Endothelial cell (in vitro differentiated cells): ENCODE measurements at regions not wholly inside any gene's neighbourhood (a gene's known extent, or its start where the extent isn't known, plus 50 kb on each side); places are given as distances from the start of the nearest gene placed in this dataset.

ENCODE experiments used
- DNase-seq: peaks from one replicate; pipeline ENCODE4 v3.0.0; 2021; ENCODE audit warnings: low spot score
- H3K27ac Mint-ChIP-seq: one replicate; pipeline ENCODE4 v1.8.0; 2021; ENCODE audit warnings: mixed read lengths, inconsistent platforms; ENCODE audit not compliant: unreplicated experiment
- H3K27me3 Mint-ChIP-seq: one replicate; pipeline ENCODE4 v1.8.0; 2021; ENCODE audit warnings: mild to moderate bottlenecking, moderate library complexity, mixed read lengths, inconsistent platforms; ENCODE audit not compliant: unreplicated experiment
- H3K36me3 Mint-ChIP-seq: one replicate; pipeline ENCODE4 v1.8.0; 2021; ENCODE audit warnings: mild to moderate bottlenecking, low read depth, mixed read lengths, inconsistent platforms; ENCODE audit not compliant: unreplicated experiment
- H3K4me1 Mint-ChIP-seq: one replicate; pipeline ENCODE4 v1.8.0; 2021; ENCODE audit warnings: mild to moderate bottlenecking, mixed read lengths, inconsistent platforms; ENCODE audit not compliant: unreplicated experiment
- H3K4me3 Mint-ChIP-seq: one replicate; pipeline ENCODE4 v1.8.0; 2021; ENCODE audit warnings: mild to moderate bottlenecking, mixed read lengths, inconsistent platforms; ENCODE audit not compliant: unreplicated experiment
- H3K9me3 Mint-ChIP-seq: one replicate; pipeline ENCODE4 v1.8.0; 2021; ENCODE audit warnings: mixed read lengths, inconsistent platforms; ENCODE audit not compliant: unreplicated experiment
- TF ChIP-seq, protein P1 (sequence below): fragments of 200-600 bp; sonication (generic); IDR thresholded peaks from one replicate; pipeline ENCODE4 v1.5.0; 2021; ENCODE audit warnings: antibody characterized with exemption; ENCODE audit not compliant: unreplicated experiment

DNA sequence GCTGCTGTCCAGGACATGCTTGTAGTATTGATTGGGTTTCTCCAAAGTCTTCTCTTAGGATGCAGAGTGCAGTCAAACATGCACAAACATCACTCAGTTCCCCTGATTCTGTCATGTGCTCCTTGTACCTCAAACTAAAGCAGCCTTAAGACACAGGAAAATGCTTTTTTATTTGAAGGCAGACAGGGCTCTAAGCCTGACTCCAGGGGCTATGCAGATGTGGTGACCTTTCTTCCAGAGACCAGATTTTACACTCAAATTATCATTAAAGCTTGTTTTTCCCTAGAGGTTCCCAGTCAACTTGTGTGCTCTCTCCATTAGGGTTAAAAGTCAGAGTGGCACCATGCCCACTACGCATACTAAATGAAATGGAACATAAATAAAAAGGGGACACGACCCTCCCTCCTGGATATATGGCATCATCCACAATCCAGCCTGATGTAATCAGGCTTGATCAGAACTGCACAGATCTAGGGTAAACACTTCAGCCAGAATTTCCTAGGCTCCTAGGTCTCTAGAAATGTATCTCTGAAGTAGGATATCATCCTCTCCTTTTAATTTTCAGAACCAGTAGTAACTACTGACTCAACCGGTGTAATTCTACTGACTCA lies 771.1 kb downstream of the NR2F1-AS1 start:
- Mint-ChIP-seq H3K27me3 (no peaks in the 10 kb centered on the region), H3K4me3 (no peak overlapping the region), H3K27ac (no peak overlapping the region), H3K4me1 (peaks cover 4% of the 10 kb centered on the region), H3K9me3 (no peaks in the 10 kb centered on the region), H3K36me3 (no peaks in the 10 kb centered on the region)
- TF ChIP-seq, protein P1, sequence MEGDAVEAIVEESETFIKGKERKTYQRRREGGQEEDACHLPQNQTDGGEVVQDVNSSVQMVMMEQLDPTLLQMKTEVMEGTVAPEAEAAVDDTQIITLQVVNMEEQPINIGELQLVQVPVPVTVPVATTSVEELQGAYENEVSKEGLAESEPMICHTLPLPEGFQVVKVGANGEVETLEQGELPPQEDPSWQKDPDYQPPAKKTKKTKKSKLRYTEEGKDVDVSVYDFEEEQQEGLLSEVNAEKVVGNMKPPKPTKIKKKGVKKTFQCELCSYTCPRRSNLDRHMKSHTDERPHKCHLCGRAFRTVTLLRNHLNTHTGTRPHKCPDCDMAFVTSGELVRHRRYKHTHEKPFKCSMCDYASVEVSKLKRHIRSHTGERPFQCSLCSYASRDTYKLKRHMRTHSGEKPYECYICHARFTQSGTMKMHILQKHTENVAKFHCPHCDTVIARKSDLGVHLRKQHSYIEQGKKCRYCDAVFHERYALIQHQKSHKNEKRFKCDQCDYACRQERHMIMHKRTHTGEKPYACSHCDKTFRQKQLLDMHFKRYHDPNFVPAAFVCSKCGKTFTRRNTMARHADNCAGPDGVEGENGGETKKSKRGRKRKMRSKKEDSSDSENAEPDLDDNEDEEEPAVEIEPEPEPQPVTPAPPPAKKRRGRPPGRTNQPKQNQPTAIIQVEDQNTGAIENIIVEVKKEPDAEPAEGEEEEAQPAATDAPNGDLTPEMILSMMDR = no peak
- no peak for DNase-seq

DNA sequence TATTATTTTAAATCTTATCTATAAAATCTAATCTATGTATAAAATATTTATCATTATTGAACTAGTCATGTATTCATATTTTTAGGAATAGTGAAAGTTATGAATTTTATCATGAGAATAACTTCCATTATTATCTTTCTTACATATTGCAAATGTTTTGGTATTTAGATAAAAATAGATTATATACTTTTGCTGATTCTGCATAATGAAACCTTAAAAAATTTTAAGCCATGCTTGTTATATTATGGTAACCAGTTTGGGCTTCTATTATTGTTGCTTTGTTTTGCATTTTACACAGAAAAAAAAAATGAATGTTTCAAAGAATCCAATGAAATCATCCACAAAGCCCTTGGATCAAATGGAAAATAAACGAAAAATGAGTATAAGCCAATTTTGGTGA lies 772.5 kb downstream of the NR2F1-AS1 start:
- H3K27me3 Mint-ChIP-seq = no peaks in the 10 kb centered on the region
- H3K9me3 Mint-ChIP-seq = no peaks in the 10 kb centered on the region
- DNase-seq = no peak
- TF ChIP-seq, protein P1 = no peak
- H3K27ac Mint-ChIP-seq = no peak overlapping the region
- no peaks in the 10 kb centered on the region for H3K36me3 Mint-ChIP-seq
- no peak overlapping the region for H3K4me3 Mint-ChIP-seq
- peaks cover 4% of the 10 kb centered on the region for H3K4me1 Mint-ChIP-seq

DNA sequence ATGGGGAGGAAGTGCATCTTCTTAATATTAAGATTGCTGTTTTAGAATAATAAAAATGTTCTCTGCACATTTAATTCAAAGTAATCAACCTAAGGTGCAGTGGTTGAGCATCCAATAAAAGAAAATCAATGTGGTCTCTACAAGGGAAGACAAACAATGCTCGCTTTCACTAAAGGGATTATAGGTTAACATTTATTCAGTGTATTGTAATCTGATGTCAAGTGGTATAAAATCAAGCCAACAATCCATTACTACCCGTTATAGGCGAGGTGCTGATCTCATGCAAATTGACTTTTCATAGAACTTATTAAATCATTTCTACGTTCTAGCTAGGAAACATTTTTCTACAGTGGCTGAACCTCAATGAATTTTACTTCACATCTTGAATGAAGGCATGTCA lies 773.9 kb downstream of the NR2F1-AS1 start:
- H3K36me3 Mint-ChIP-seq = no peaks in the 10 kb centered on the region
- H3K27ac Mint-ChIP-seq = no peak overlapping the region
- H3K9me3 Mint-ChIP-seq = no peaks in the 10 kb centered on the region
- peaks cover 2% of the 10 kb centered on the region for H3K4me1 Mint-ChIP-seq
- DNase-seq = no peak
- no peak overlapping the region for H3K4me3 Mint-ChIP-seq
- H3K27me3 Mint-ChIP-seq = no peaks in the 10 kb centered on the region
- TF ChIP-seq, protein P1 = no peak

DNA sequence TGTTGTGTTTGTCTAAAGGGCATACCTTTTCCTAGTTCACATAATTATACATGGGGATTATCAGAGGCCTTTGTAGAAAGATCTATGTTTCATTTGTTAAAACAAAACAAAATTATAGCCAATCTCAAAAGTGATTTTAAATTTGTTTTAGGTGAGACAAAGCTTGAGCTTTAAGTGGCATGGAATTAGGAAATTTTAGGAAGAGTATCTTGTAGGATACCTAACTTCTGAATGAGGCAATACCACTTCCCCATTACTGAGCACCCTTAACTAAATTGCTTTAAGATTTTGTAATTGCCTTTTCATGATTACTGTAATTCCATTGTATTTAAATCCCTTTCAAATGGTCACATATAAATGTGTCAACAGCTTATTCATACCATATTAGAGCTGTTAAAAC lies 775.6 kb downstream of the NR2F1-AS1 start:
- Mint-ChIP-seq H3K4me3 (no peak overlapping the region), H3K4me1 (no peaks in the 10 kb centered on the region), H3K36me3 (no peaks in the 10 kb centered on the region), H3K27me3 (no peaks in the 10 kb centered on the region), H3K27ac (no peak overlapping the region), H3K9me3 (no peaks in the 10 kb centered on the region)
- TF ChIP-seq, protein P1 = no peak
- DNase-seq = no peak

DNA sequence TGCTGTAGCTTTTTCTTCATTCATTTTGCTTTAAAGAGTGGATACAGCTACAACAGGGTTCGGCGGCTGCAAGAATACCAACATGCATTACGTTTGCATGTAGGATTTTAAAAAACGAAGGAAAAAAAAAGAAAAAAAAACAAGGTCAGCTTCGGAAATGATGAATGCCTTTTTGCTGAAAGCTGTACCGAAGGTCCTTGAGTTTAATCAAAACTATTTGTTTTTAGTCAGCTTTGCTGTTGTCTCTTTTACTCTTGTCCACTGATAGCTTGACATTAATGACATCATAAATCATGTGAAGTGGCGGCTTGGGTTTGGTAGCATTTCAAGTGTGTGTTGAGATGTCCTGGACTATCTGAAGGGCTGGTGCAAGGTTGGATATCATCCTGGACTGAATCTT lies 779.1 kb downstream of the NR2F1-AS1 start:
- no peaks in the 10 kb centered on the region for H3K9me3 Mint-ChIP-seq
- no peak overlapping the region for H3K4me3 Mint-ChIP-seq
- H3K27ac Mint-ChIP-seq = no peak overlapping the region

More for the DNA sequence above, 779.1 kb downstream of the NR2F1-AS1 start:
- no peaks in the 10 kb centered on the region for H3K27me3 Mint-ChIP-seq
- TF ChIP-seq, protein P1 = no peak
- H3K36me3 Mint-ChIP-seq = no peaks in the 10 kb centered on the region
- DNase-seq = no peak
- no peaks in the 10 kb centered on the region for H3K4me1 Mint-ChIP-seq
